ENCODE measurements at regions not wholly inside any gene's neighbourhood (a gene's known extent, or its start where the extent isn't known, plus 50 kb on each side); places are given as distances from the start of the nearest gene placed in this dataset.

DNA sequence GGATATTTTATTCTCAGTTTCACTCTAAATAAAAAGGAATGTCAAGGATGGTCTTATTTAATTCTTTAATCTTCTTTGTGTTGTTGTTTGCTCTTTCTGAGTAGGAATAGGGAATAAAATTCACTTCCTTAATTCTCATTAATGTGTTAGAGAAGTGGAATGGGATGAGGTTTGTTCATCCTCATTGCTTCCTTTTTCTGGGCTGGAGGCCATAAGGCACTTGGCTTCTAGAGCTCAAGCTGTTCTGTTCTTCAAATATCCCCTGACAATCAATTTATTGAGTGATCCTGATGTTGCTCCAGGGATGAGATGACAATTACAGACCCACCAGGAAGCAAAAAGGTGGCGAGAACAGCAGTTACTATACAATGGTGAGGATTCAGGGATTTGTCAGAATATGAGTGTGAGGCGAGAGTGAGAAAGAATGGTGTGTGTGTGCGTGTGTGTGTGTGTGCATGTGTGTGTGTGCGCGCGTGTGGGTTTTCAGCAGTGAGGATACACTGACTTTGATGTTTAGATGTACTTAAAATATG lies 557.6 kb upstream of the FANCL start:
- TF ChIP-seq, protein P1, sequence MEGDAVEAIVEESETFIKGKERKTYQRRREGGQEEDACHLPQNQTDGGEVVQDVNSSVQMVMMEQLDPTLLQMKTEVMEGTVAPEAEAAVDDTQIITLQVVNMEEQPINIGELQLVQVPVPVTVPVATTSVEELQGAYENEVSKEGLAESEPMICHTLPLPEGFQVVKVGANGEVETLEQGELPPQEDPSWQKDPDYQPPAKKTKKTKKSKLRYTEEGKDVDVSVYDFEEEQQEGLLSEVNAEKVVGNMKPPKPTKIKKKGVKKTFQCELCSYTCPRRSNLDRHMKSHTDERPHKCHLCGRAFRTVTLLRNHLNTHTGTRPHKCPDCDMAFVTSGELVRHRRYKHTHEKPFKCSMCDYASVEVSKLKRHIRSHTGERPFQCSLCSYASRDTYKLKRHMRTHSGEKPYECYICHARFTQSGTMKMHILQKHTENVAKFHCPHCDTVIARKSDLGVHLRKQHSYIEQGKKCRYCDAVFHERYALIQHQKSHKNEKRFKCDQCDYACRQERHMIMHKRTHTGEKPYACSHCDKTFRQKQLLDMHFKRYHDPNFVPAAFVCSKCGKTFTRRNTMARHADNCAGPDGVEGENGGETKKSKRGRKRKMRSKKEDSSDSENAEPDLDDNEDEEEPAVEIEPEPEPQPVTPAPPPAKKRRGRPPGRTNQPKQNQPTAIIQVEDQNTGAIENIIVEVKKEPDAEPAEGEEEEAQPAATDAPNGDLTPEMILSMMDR (IDR thresholded peaks at IDR 0.05; ENCODE audit: low read depth, low read length), result no peak
- no peak for DNase-seq (ENCODE audit: extremely low read depth, low read depth)

DNA sequence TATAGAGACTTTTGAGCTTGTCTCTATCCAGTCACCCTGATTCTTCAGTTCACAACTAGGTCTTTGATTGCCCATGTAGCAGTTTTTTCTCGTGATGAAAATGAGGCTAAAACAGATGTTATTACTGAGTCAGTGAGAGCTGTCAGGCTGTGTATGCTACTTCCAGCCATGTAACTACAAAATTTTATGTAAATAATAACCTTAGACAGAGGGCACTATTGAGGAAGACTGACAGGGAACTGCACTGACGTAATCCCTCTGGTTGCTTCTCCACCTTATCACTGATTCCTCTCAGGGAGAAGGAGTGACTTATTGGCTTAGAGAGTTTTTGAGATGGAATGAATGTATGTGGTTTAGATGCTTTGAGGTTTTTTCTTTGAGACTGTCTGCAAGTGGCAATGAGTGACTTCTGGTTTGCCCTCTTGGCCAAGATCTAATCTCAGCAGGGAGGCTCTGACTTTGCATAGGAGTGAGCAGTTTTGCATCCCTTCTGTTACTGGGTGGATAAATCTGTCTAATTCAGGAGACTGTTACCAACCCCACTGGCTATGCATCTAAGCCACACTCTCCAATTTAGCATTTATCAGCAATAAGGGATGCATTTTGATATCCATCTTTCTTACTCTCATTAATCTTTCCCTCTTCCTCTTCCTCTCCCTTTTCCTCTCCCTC lies 555.2 kb upstream of the FANCL start:
- TF ChIP-seq, protein P1 (IDR thresholded peaks at IDR 0.05; ENCODE audit: low read depth, low read length), result no peak
- no peak for DNase-seq (ENCODE audit: extremely low read depth, low read depth)

DNA sequence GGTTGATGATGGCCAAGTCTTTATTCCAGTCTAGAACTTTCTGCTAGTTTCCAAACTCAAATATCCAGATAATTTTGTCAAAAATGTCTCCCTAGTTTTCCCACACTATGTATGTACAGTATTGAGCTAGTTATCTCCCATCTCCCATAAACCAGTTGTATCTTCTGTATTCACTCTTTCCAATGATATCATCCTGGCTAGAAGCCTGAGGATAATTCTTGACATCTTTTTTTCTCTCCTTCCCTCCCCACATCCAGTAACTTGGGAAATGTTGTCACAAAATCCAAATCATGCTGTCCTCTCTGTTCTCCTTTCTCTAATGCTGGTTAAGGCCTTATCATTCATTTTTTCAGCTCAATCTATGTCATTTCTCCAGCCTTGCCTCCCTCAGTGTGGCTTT lies 553.8 kb upstream of the FANCL start:
- TF ChIP-seq, protein P1 (IDR thresholded peaks at IDR 0.05; ENCODE audit: low read depth, low read length), result no peak
- no peak for DNase-seq (ENCODE audit: extremely low read depth, low read depth)

DNA sequence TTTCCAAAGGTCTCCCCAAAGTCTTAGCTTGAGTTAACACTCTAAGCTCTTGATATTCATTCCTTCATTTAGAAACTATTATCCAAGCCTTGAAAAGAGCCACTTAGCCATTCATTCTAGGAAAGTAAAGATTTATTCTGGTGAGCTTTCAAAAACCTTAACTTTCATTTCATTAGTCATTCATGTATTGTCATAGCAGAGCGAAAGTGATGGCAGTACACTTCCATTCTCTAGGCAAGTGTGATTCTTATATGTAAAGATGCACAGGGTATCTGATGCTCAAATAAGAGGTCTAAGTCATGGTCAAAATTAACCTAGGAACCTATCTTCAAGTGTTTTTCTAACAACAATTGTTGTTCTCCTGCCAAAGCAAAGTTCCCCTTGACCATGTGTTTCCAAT lies 553.0 kb upstream of the FANCL start:
- TF ChIP-seq, protein P1 (IDR thresholded peaks at IDR 0.05; ENCODE audit: low read depth, low read length), result no peak
- DNase-seq (ENCODE audit: extremely low read depth, low read depth), result no peak

DNA sequence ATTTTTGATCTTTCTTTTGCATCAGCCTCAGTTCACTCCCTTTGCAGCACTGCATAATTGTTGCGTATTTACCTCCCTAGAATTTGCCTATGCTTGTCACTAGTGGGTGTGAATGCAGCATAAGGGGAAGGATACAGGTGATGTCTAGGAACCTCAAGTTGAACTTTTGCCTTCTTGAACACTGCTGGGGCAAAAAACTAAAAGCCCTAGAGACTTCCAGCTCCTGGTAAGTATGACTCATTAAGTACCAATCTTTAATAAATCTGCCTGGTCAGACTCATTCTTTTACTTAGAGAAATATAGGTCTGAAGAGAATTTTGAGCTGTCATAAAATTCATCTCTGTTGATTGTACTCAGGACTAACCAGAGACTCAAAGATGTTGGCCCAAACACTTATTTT lies 547.3 kb upstream of the FANCL start:
- no peak for DNase-seq (ENCODE audit: extremely low read depth, low read depth)
- TF ChIP-seq, protein P1 (IDR thresholded peaks at IDR 0.05; ENCODE audit: low read depth, low read length), result no peak

DNA sequence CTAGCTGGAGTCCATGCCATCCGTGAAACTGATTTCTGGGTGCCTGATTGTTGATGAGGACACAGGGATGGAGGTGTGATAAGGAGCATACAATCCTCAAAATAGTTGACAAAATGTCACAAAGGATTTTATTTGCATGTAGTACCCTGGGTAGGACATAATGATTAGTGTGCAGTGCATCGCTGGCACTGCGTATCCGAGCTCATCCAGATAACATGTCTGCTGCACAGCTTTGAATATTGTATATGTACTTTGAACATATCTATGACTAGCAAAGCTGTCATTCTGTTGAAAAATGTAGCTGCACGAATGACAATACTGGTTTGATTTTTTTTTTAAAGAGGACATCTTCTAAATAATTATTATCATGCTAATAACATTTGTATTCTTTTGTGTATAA lies 529.7 kb upstream of the FANCL start:
- TF ChIP-seq, protein P1 (IDR thresholded peaks at IDR 0.05; ENCODE audit: low read depth, low read length), result no peak
- DNase-seq (ENCODE audit: extremely low read depth, low read depth), result no peak

DNA sequence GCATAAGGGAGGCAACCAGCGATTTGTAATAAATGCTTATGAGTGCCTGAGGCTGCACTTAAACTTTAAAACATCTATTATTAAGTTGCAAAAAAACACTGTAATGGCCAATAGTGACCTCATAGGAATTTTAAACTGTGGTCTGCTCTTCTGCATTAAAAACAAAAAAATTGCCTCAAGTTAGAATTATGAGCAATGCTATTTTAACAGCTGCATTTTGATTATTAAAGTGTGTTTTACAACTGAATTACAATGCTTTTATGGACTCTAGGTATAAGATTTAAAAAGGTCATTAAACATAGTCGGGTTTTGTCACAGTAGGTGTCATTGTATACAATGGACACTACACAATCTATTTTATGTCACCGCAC lies 528.7 kb upstream of the FANCL start:
- DNase-seq (ENCODE audit: extremely low read depth, low read depth), result no peak
- TF ChIP-seq, protein P1 (IDR thresholded peaks at IDR 0.05; ENCODE audit: low read depth, low read length), result no peak
